ENCODE measurements at regions not wholly inside any gene's neighbourhood (a gene's known extent, or its start where the extent isn't known, plus 50 kb on each side); places are given as distances from the start of the nearest gene placed in this dataset.

GRCh38 chr2:13006426-13006825, 289.7 kb downstream of the TRIB2 start:
- peak overlapping the region; percentile 57 for H3K4me2 ChIP-seq (ENCODE audit: low read length)
- H3K9me3 ChIP-seq (ENCODE audit: control insufficient read depth, low read length) = no peaks in the 10 kb centered on the region
- peak overlapping the region; percentile 13 for H3K27ac ChIP-seq
- no peaks in the 10 kb centered on the region for H3K27me3 ChIP-seq (ENCODE audit: control insufficient read depth, insufficient read depth, low read length)
- peaks cover 3% of the 10 kb centered on the region for H3K4me1 ChIP-seq
- TF ChIP-seq CTCF (IDR thresholded peaks at IDR 0.05) = no peak
- H3K79me2 ChIP-seq = no peaks in the 10 kb centered on the region
- H3K36me3 ChIP-seq (ENCODE audit: control insufficient read depth, insufficient read depth, low read length) = no peaks in the 10 kb centered on the region
- peak overlapping the region; percentile 56 for H2AFZ ChIP-seq
- H3K4me3 ChIP-seq (ENCODE audit: low read depth, low read length) = no peak overlapping the region
- H3K9ac ChIP-seq = no peak overlapping the region

GRCh38 chr2:13006829-13007717, 290.3 kb downstream of the TRIB2 start:
- Histone ChIP-seq H3K27me3 (ENCODE audit: control insufficient read depth, insufficient read depth, low read length) (no peaks in the 10 kb centered on the region), H3K4me3 (ENCODE audit: low read depth, low read length) (no peak overlapping the region), H3K4me1 (peaks cover 3% of the 10 kb centered on the region), H3K4me2 (ENCODE audit: low read length) (peak overlapping the region; percentile 57), H3K9me3 (ENCODE audit: control insufficient read depth, low read length) (no peaks in the 10 kb centered on the region), H3K27ac (peak overlapping the region; percentile 13), H3K9ac (no peak overlapping the region), H2AFZ (peak overlapping the region; percentile 56), H3K79me2 (no peaks in the 10 kb centered on the region), H3K36me3 (ENCODE audit: control insufficient read depth, insufficient read depth, low read length) (no peaks in the 10 kb centered on the region)
- TF ChIP-seq CTCF (IDR thresholded peaks at IDR 0.05) = peak; percentile 92

GRCh38 chr2:13009027-13009642, 292.4 kb downstream of the TRIB2 start:
- Histone ChIP-seq H3K9ac (no peak overlapping the region), H2AFZ (no peak overlapping the region), H3K9me3 (ENCODE audit: control insufficient read depth, low read length) (no peaks in the 10 kb centered on the region), H3K4me3 (ENCODE audit: low read depth, low read length) (no peak overlapping the region), H3K27ac (no peak overlapping the region), H3K27me3 (ENCODE audit: control insufficient read depth, insufficient read depth, low read length) (no peaks in the 10 kb centered on the region), H3K79me2 (no peaks in the 10 kb centered on the region), H3K4me2 (ENCODE audit: low read length) (no peak overlapping the region), H3K36me3 (ENCODE audit: control insufficient read depth, insufficient read depth, low read length) (no peaks in the 10 kb centered on the region), H3K4me1 (peaks cover 3% of the 10 kb centered on the region)
- TF ChIP-seq CTCF (IDR thresholded peaks at IDR 0.05) = no peak

- Histone ChIP-seq H3K79me2 (no peaks in the 10 kb centered on the region), H3K9me3 (ENCODE audit: control insufficient read depth, low read length) (no peaks in the 10 kb centered on the region), H3K4me3 (ENCODE audit: low read depth, low read length) (no peak overlapping the region), H3K27me3 (ENCODE audit: control insufficient read depth, insufficient read depth, low read length) (no peaks in the 10 kb centered on the region), H3K4me2 (ENCODE audit: low read length) (no peak overlapping the region), H3K9ac (no peak overlapping the region), H3K4me1 (peaks cover 3% of the 10 kb centered on the region), H2AFZ (no peak overlapping the region), H3K27ac (no peak overlapping the region), H3K36me3 (ENCODE audit: control insufficient read depth, insufficient read depth, low read length) (no peaks in the 10 kb centered on the region)
- no peak for TF ChIP-seq CTCF (IDR thresholded peaks at IDR 0.05)
These were observed 293.5 kb downstream of the TRIB2 start for GRCh38 chr2:13010283-13010682.

All from parathyroid adenoma (tissue), 2 donors.